ENCODE measurements at regions not wholly inside any gene's neighbourhood (a gene's known extent, or its start where the extent isn't known, plus 50 kb on each side); places are given as distances from the start of the nearest gene placed in this dataset.

- Histone ChIP-seq H3K27me3 (no peaks in the 10 kb centered on the region), H3K27ac (no peak overlapping the region), H3K9me3 (no peaks in the 10 kb centered on the region), H3K36me3 (no peaks in the 10 kb centered on the region), H3K4me3 (replicated peaks in 1 of 3) (no peak overlapping the region), H3K4me1 (no peaks in the 10 kb centered on the region)
- DNase-seq, result no peak
- intact Hi-C loops (cut with DNase I), result no loop called here
- TF ChIP-seq CTCF (IDR thresholded peaks at IDR 0.05), result no peak
- no peak for TF ChIP-seq POLR2A (IDR thresholded peaks at IDR 0.05)
Observed at GRCh38 chr2:145829931-145830330, 1310.0 kb upstream of the ZEB2 start.

- no peaks in the 10 kb centered on the region for H3K27me3 ChIP-seq
- no peaks in the 10 kb centered on the region for H3K36me3 ChIP-seq
- 81 to 82% methylated on average over 2 of the region's 2 CpGs for WGBS, 2 donors
- TF ChIP-seq CTCF (IDR thresholded peaks at IDR 0.05) (no peak), POLR2A (IDR thresholded peaks at IDR 0.05) (no peak)
- H3K9me3 ChIP-seq, result no peaks in the 10 kb centered on the region
- no peak overlapping the region for H3K27ac ChIP-seq
- intact Hi-C loops (cut with DNase I), result no loop called here
- no peak overlapping the region for H3K4me3 ChIP-seq (replicated peaks in 1 of 3)
- H3K4me1 ChIP-seq, result no peaks in the 10 kb centered on the region
- DNase-seq, result no peak
Observed at GRCh38 chr2:145827235-145827634, 1307.3 kb upstream of the ZEB2 start.

GRCh38 chr2:145824384-145824783 is 1304.5 kb upstream of the ZEB2 start:
- H3K27ac ChIP-seq, result no peak overlapping the region
- H3K27me3 ChIP-seq, result no peaks in the 10 kb centered on the region
- DNase-seq, result no peak
- H3K4me3 ChIP-seq (replicated peaks in 1 of 3), result no peak overlapping the region
- H3K9me3 ChIP-seq, result no peaks in the 10 kb centered on the region
- TF ChIP-seq POLR2A (IDR thresholded peaks at IDR 0.05) (no peak), CTCF (IDR thresholded peaks at IDR 0.05) (no peak)
- WGBS, 2 donors, result 90 to 92% methylated on average over 3 of the region's 3 CpGs
- no peaks in the 10 kb centered on the region for H3K4me1 ChIP-seq
- intact Hi-C loops (cut with DNase I), result no loop called here
- H3K36me3 ChIP-seq, result no peaks in the 10 kb centered on the region

- Histone ChIP-seq H3K36me3 (no peaks in the 10 kb centered on the region), H3K27me3 (no peaks in the 10 kb centered on the region), H3K27ac (no peak overlapping the region), H3K4me1 (no peaks in the 10 kb centered on the region), H3K9me3 (no peaks in the 10 kb centered on the region), H3K4me3 (replicated peaks in 1 of 3) (no peak overlapping the region)
- intact Hi-C loops (cut with DNase I), result no loop called here
- no peak for DNase-seq
- 40 to 46% methylated on average over 2 of the region's 2 CpGs for WGBS, 2 donors
- TF ChIP-seq POLR2A (IDR thresholded peaks at IDR 0.05) (no peak), CTCF (IDR thresholded peaks at IDR 0.05) (no peak)
Observed at GRCh38 chr2:145822892-145823534, 1303.1 kb upstream of the ZEB2 start.

GRCh38 chr2:145820651-145821050 is 1300.7 kb upstream of the ZEB2 start:
- Histone ChIP-seq H3K27ac (no peak overlapping the region), H3K27me3 (no peaks in the 10 kb centered on the region), H3K4me1 (no peaks in the 10 kb centered on the region), H3K36me3 (no peaks in the 10 kb centered on the region), H3K4me3 (replicated peaks in 1 of 3) (no peak overlapping the region), H3K9me3 (no peaks in the 10 kb centered on the region)
- TF ChIP-seq POLR2A (IDR thresholded peaks at IDR 0.05), result no peak
- TF ChIP-seq CTCF (IDR thresholded peaks at IDR 0.05), result no peak
- intact Hi-C loops (cut with DNase I), result no loop called here
- no peak for DNase-seq
